Activated CD4-positive, alpha-beta T cell treated with anti-CD3 and anti-CD28 coated beads for 48 hours (primary cell): ENCODE measurements at regions not wholly inside any gene's neighbourhood (a gene's known extent, or its start where the extent isn't known, plus 50 kb on each side); places are given as distances from the start of the nearest gene placed in this dataset.

Experiments
- DNase-seq: peaks from one replicate; pipeline ENCODE4 v3.0.0-alpha.2; 2020

GRCh38 chr1:48164571-48164970, 57.9 kb upstream of the SLC5A9 start:
- DNase-seq, result no peak

GRCh38 chr1:48160486-48161132, 61.9 kb upstream of the SLC5A9 start:
- DNase-seq, result no peak

- no peak for DNase-seq
Observed at GRCh38 chr1:48139275-48139674, 83.2 kb upstream of the SLC5A9 start.

- no peak for DNase-seq
Observed at GRCh38 chr1:48127735-48128685, 94.5 kb upstream of the SLC5A9 start.

GRCh38 chr1:48123647-48124046, 98.9 kb upstream of the SLC5A9 start:
- no peak for DNase-seq

- DNase-seq, result no peak
Observed at GRCh38 chr1:48121955-48122354, 100.6 kb upstream of the SLC5A9 start.

GRCh38 chr1:48120621-48121020, 101.9 kb upstream of the SLC5A9 start:
- no peak for DNase-seq

- no peak for DNase-seq
Observed at GRCh38 chr1:48115835-48116234, 106.7 kb upstream of the SLC5A9 start.

GRCh38 chr1:48114596-48115382, 107.7 kb upstream of the SLC5A9 start:
- DNase-seq, result no peak

GRCh38 chr1:48109390-48110013, 112.3 kb upstream of the TRABD2B start:
- no peak for DNase-seq

GRCh38 chr1:48107516-48107915, 110.3 kb upstream of the TRABD2B start:
- peak; percentile 15 for DNase-seq

GRCh38 chr1:48106049-48106448, 108.9 kb upstream of the TRABD2B start:
- no peak for DNase-seq

GRCh38 chr1:48105165-48105564, 108.0 kb upstream of the TRABD2B start:
- no peak for DNase-seq

GRCh38 chr1:48103495-48103894, 106.3 kb upstream of the TRABD2B start:
- no peak for DNase-seq

- DNase-seq, result no peak
Observed at GRCh38 chr1:48102766-48103165, 105.6 kb upstream of the TRABD2B start.

GRCh38 chr1:48099072-48099773, 102.0 kb upstream of the TRABD2B start:
- DNase-seq, result no peak

- peak; percentile 83 for DNase-seq
Observed at GRCh38 chr1:48093696-48094528, 96.7 kb upstream of the TRABD2B start.

GRCh38 chr1:48093147-48093546, 96.0 kb upstream of the TRABD2B start:
- no peak for DNase-seq

GRCh38 chr1:48092401-48092800, 95.2 kb upstream of the TRABD2B start:
- no peak for DNase-seq

GRCh38 chr1:48089356-48089891, 92.2 kb upstream of the TRABD2B start:
- no peak for DNase-seq

GRCh38 chr1:48084826-48085225, 87.6 kb upstream of the TRABD2B start:
- DNase-seq, result no peak
